Mesenchymal stem cell (in vitro differentiated cells and primary cell): ENCODE measurements at regions not wholly inside any gene's neighbourhood (a gene's known extent, or its start where the extent isn't known, plus 50 kb on each side); places are given as distances from the start of the nearest gene placed in this dataset.
"Not testable (repeated sequence)": the region's sequence is repeated elsewhere in the genome, so short reads cannot be mapped to it uniquely, and the experiment has no call there.

Experiments
- DNase-seq: peaks from one replicate; pipeline ENCODE4 v3.0.0-alpha.2; 2013
- H2AFZ ChIP-seq: one replicate; pipeline ENCODE4 v1.6.1; 2013; ENCODE audit warnings: low read depth, mild to moderate bottlenecking, control low read depth, inconsistent platforms, low read length, moderate library complexity
- H2AK5ac ChIP-seq: 2 replicates; pipeline ENCODE4 v1.6.1; 2013; ENCODE audit warnings: low read length, moderate library complexity, mild to moderate bottlenecking, inconsistent platforms; ENCODE audit not compliant: severe bottlenecking
- H2BK120ac ChIP-seq: one replicate; pipeline ENCODE4 v1.6.1; 2013; ENCODE audit warnings: low read depth, mild to moderate bottlenecking, inconsistent platforms, low read length, moderate library complexity
- H2BK12ac ChIP-seq, 2 experiments: one replicate each; pipeline ENCODE4 v1.6.1; 2013; ENCODE audit warnings: inconsistent platforms in 2 of 2, low read length in 2 of 2, mild to moderate bottlenecking in 2 of 2, moderate library complexity in 2 of 2, control low read depth in 1 of 2
- H2BK15ac ChIP-seq: one replicate; pipeline ENCODE4 v1.6.1; 2013; ENCODE audit warnings: mild to moderate bottlenecking, low read depth, inconsistent platforms; ENCODE audit not compliant: poor library complexity, severe bottlenecking
- H2BK5ac ChIP-seq: 2 replicates; pipeline ENCODE4 v1.6.1; 2013; ENCODE audit warnings: low read depth, mild to moderate bottlenecking, low read length, control low read depth, inconsistent platforms; ENCODE audit not compliant: poor library complexity, severe bottlenecking
- H3K14ac ChIP-seq, 2 experiments: one replicate each; pipeline ENCODE4 v1.6.1; 2013; ENCODE audit warnings: inconsistent platforms in 2 of 2, low read length in 2 of 2, control low read depth in 1 of 2, mild to moderate bottlenecking in 1 of 2, moderate library complexity in 1 of 2
- H3K18ac ChIP-seq, 2 experiments: one replicate each; pipeline ENCODE4 v1.6.1; 2013; ENCODE audit warnings: inconsistent platforms in 2 of 2, low read length in 2 of 2, control low read depth in 1 of 2, low read depth in 1 of 2, mild to moderate bottlenecking in 1 of 2
- H3K23ac ChIP-seq, 2 experiments: one replicate each; pipeline ENCODE4 v1.6.1; 2013; ENCODE audit warnings: inconsistent platforms in 2 of 2, low read length in 2 of 2, mild to moderate bottlenecking in 2 of 2, moderate library complexity in 2 of 2, control low read depth in 1 of 2
- H3K27ac ChIP-seq: 2 replicates; pipeline ENCODE4 v1.5.1; 2013; ENCODE audit warnings: mild to moderate bottlenecking, moderate library complexity, low read length, control low read depth, inconsistent platforms; ENCODE audit not compliant: poor library complexity, severe bottlenecking
- H3K27me3 ChIP-seq, 2 experiments: 2 replicates each; pipeline versions ENCODE4 v1.6.1 to v1.7.0; 2013; ENCODE audit warnings: low read length in 2 of 2, mild to moderate bottlenecking in 2 of 2, moderate library complexity in 2 of 2, control low read depth in 1 of 2, inconsistent platforms in 1 of 2; ENCODE audit not compliant: control insufficient read depth in 1 of 2, insufficient read depth in 1 of 2
- H3K36me3 ChIP-seq, 2 experiments: 2 replicates each; pipeline versions ENCODE4 v1.6.1 to v1.7.0; 2013; ENCODE audit warnings: low read length in 2 of 2, control low read depth in 1 of 2, inconsistent platforms in 1 of 2, low read depth in 1 of 2, mild to moderate bottlenecking in 1 of 2; ENCODE audit not compliant: insufficient read depth in 2 of 2, control insufficient read depth in 1 of 2
- H3K4ac ChIP-seq, 2 experiments: one replicate each; pipeline ENCODE4 v1.6.1; 2013; ENCODE audit warnings: inconsistent platforms in 2 of 2, low read length in 2 of 2, mild to moderate bottlenecking in 2 of 2, moderate library complexity in 2 of 2, control low read depth in 1 of 2, low read depth in 1 of 2
- H3K4me1 ChIP-seq: 2 replicates; pipeline ENCODE4 v1.6.1; 2013; ENCODE audit warnings: low read depth, low read length, control low read depth; ENCODE audit not compliant: control insufficient read depth, insufficient read depth
- H3K4me2 ChIP-seq: 2 replicates; pipeline ENCODE4 v1.6.1; 2013; ENCODE audit warnings: low read length, mild to moderate bottlenecking, inconsistent platforms; ENCODE audit not compliant: poor library complexity, severe bottlenecking
- H3K4me3 ChIP-seq, 2 experiments: 2 replicates each; pipeline versions ENCODE4 v1.5.1 to v1.7.0; 2013; ENCODE audit warnings: low read length in 2 of 2, mild to moderate bottlenecking in 2 of 2, control low read depth in 1 of 2, low read depth in 1 of 2; ENCODE audit not compliant: insufficient read depth in 1 of 2
- H3K79me1 ChIP-seq: replicated peaks from 2 replicates; pipeline ENCODE4 v1.6.1; 2013; ENCODE audit warnings: mild to moderate bottlenecking, control low read depth, low read length, inconsistent platforms; ENCODE audit not compliant: poor library complexity, severe bottlenecking
- H3K9ac ChIP-seq: 2 replicates; pipeline ENCODE4 v1.7.0; 2013; ENCODE audit warnings: mild to moderate bottlenecking, low read length, moderate library complexity
- H3K9me3 ChIP-seq: 2 replicates; pipeline ENCODE4 v1.7.0; 2013; ENCODE audit warnings: mild to moderate bottlenecking, low read length; ENCODE audit not compliant: control insufficient read depth
- H4K8ac ChIP-seq: one replicate; pipeline ENCODE4 v1.6.1; 2013; ENCODE audit warnings: inconsistent platforms, mild to moderate bottlenecking, low read length, moderate library complexity
- H4K91ac ChIP-seq: one replicate; pipeline ENCODE4 v1.6.1; 2013; ENCODE audit warnings: mild to moderate bottlenecking, low read length, inconsistent platforms
- WGBS: methylation state at CpG from one replicate; pipeline ENCODE4 v1.1.7; 2013; ENCODE audit warnings: mixed read lengths; 5-methylcytosine and 5-hydroxymethylcytosine counted together

DNA sequence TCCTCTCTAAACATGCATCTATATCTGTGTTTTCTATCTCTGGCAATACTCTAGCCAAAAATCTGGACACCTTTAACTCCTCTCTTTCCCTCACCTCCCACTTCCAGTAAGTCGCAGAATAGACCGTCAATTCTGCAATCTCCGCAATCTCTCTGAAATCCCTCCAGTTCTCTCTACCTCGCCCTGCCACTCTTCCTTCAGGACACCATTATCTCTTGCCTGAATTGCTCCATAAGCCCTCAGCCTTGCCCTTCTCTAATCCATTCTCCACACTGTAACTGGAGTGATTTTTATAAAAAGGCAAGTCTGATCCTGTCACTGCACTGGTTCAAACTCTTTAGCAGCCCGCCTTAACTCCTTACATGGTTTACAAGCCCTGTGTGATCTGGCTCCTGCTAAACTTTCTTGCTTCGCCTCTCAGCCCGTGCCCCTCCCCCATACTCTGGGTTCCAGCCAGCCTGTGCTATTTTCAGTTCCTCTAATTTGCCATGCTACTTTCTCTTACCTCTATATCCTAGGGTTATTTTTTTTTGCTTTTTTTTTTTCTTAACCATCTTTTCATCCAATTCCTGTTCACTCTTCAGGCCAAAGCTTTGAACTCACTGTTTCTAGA, 73.0 kb upstream of the ARL17B start:
- H2AFZ ChIP-seq, H2BK120ac ChIP-seq, H3K23ac ChIP-seq, H3K36me3 ChIP-seq, H3K4ac ChIP-seq, H4K91ac ChIP-seq, H3K27me3 ChIP-seq, H3K14ac ChIP-seq, H3K9me3 ChIP-seq, H2BK12ac ChIP-seq, DNase-seq, H2AK5ac ChIP-seq, H4K8ac ChIP-seq, H3K18ac ChIP-seq, H3K79me1 ChIP-seq, H3K9ac ChIP-seq, H2BK5ac ChIP-seq, H3K4me1 ChIP-seq, H2BK15ac ChIP-seq, H3K4me3 ChIP-seq, H3K4me2 ChIP-seq, H3K27ac ChIP-seq: not testable (repeated sequence)
- no CpG with 5 or more reads among the region's 7 CpGs for WGBS

DNA sequence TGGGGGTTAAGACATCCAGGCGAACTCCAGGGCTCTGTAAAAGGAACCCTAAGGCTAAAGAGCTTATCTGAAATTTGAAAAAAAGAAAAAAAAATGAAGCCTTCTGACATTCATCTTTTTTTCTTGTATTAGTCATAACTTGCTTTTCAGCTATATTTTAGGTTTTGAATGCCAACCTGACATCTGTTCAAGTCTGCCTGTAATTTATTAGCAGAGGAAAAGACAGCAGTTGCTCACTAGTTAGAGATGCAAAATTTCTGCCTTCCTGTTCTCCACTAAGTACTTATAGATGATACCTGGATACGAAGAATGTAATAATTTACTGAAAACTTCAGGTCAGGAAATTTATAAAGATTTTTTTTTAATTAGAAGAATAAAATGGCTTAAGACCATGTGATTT, 68.7 kb upstream of the ARL17B start:
- not testable (repeated sequence) for H2BK12ac ChIP-seq, DNase-seq, H3K4me3 ChIP-seq, H3K27ac ChIP-seq, H3K9ac ChIP-seq, H2AK5ac ChIP-seq, H2AFZ ChIP-seq, H3K9me3 ChIP-seq, H2BK15ac ChIP-seq, H2BK120ac ChIP-seq, H3K18ac ChIP-seq, H3K79me1 ChIP-seq, H3K23ac ChIP-seq, H4K8ac ChIP-seq, H4K91ac ChIP-seq, H3K27me3 ChIP-seq, H3K4me1 ChIP-seq, H2BK5ac ChIP-seq, H3K14ac ChIP-seq, H3K4ac ChIP-seq, H3K4me2 ChIP-seq, H3K36me3 ChIP-seq
- WGBS = no CpG with 5 or more reads among the region's 2 CpGs

DNA sequence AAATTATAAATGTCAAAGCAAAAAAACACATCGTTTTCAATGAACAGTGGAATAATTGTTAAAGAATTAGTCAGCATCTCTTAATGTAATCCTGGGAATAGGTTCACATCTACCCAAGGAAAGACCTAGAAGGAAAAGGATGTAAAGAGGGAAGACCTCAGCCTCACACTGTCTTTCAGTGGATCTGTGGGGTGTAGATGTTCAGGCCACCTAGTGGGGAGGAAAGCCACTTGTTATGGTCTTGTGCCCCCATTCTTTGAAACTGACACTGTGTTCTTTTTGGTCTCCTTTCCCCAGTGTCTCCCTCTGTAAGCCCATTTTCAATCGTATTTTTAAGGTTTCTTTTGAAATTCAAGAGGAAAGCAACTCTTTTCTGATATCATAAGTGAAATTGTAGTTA, 68.1 kb upstream of the ARL17B start:
- not testable (repeated sequence) for H2AK5ac ChIP-seq, H3K9me3 ChIP-seq, H3K27ac ChIP-seq, H3K9ac ChIP-seq, H3K18ac ChIP-seq, H4K8ac ChIP-seq, H3K4ac ChIP-seq, H3K79me1 ChIP-seq, H3K4me2 ChIP-seq, H3K36me3 ChIP-seq, H4K91ac ChIP-seq, DNase-seq, H2BK120ac ChIP-seq, H2AFZ ChIP-seq, H3K27me3 ChIP-seq, H3K4me1 ChIP-seq, H2BK12ac ChIP-seq, H2BK15ac ChIP-seq, H3K23ac ChIP-seq, H2BK5ac ChIP-seq, H3K4me3 ChIP-seq, H3K14ac ChIP-seq
- WGBS = no CpG with 5 or more reads among the region's 2 CpGs

DNA sequence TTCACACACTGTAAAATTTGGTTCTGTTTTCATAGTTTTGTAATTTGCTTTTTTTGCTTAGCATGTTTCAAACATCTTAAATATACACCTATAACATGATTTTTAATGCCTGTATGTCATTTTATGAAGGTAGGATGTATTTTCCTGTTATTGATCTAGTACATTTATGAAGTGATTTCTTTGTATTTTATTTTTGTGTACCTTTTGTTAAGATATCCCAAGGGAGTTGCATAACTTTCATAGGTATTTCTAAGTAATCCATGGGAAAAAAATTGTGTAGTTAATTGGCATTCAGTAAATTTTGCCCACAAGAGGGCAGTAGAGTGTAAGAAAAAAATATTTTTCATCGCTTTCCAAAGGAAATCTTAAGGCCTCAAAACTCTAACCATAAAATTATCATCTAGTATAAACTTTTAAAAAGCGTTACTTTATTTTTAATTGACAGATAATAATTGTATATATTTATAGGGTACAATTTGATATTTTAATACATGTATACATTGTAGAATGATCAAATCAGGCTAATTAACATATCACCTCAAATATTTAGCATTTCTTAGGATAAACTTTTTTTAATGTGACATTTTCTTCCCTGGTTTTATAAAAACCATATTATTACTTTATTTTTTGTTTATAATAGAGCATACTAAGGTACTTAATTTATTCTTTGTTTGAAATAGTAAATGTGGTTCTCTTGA, 62.8 kb upstream of the ARL17B start:
- H3K36me3 ChIP-seq, H2BK15ac ChIP-seq, H2AFZ ChIP-seq, H3K14ac ChIP-seq, H2BK12ac ChIP-seq, H3K4ac ChIP-seq, H3K4me1 ChIP-seq, H2AK5ac ChIP-seq, H3K27me3 ChIP-seq, H4K91ac ChIP-seq, H4K8ac ChIP-seq, H3K27ac ChIP-seq, H3K79me1 ChIP-seq, H3K9me3 ChIP-seq, H3K18ac ChIP-seq, H3K9ac ChIP-seq, H3K4me2 ChIP-seq, DNase-seq, H3K23ac ChIP-seq, H3K4me3 ChIP-seq, H2BK120ac ChIP-seq, H2BK5ac ChIP-seq: not testable (repeated sequence)
- no CpG with 5 or more reads among the region's 2 CpGs for WGBS
